HCT116 (cell line): ENCODE measurements at regions not wholly inside any gene's neighbourhood (a gene's known extent, or its start where the extent isn't known, plus 50 kb on each side); places are given as distances from the start of the nearest gene placed in this dataset.

Source experiments
- CEBPB ChIP-seq: IDR thresholded peaks from 2 replicates; pipeline ENCODE4 v1.6.1; 2012; ENCODE audit warnings: low read depth
- CTCF ChIP-seq, 3 experiments: fragments of 200-600 bp in 1 of 3; sonication (generic) in 1 of 3; IDR thresholded peaks in 2 of 3; conservative IDR thresholded peaks in 1 of 3; 2 replicates each; pipeline ENCODE4 v1.5.1; 2012 to 2017; ENCODE audit warnings: low read depth in 2 of 3, low read length in 2 of 3, antibody characterized with exemption in 1 of 3, borderline replicate concordance in 1 of 3, control low read depth in 1 of 3, mild to moderate bottlenecking in 1 of 3, mixed read lengths in 1 of 3, mixed run types in 1 of 3, moderate library complexity in 1 of 3; ENCODE audit not compliant: insufficient read depth in 1 of 3
- EZH2 ChIP-seq: fragments of 200-600 bp; sonication (generic); IDR thresholded peaks from 2 replicates; pipeline ENCODE4 v1.6.1; 2017; ENCODE audit warnings: antibody characterized with exemption, mixed run types
- EZH2phosphoT487 ChIP-seq: fragments of 200-600 bp; IDR thresholded peaks from 2 replicates; pipeline ENCODE4 v1.6.1; 2018; ENCODE audit warnings: antibody characterized with exemption, borderline replicate concordance
- JUND ChIP-seq: IDR thresholded peaks from 2 replicates; pipeline ENCODE4 v1.6.1; 2012
- MAX ChIP-seq: IDR thresholded peaks from 2 replicates; pipeline ENCODE4 v1.6.1; 2012
- POLR2A ChIP-seq: IDR thresholded peaks from 2 replicates; pipeline ENCODE4 v1.7.0; 2011; ENCODE audit warnings: borderline replicate concordance; ENCODE audit not compliant: insufficient read depth, insufficient read length; ENCODE audit errors: extremely low read depth
- POLR2AphosphoS5 ChIP-seq: IDR thresholded peaks from 2 replicates; pipeline ENCODE4 v1.6.1; 2011; ENCODE audit warnings: mild to moderate bottlenecking, low read depth, low read length, moderate library complexity
- SP1 ChIP-seq: IDR thresholded peaks from 2 replicates; pipeline ENCODE4 v1.6.1; 2012; ENCODE audit warnings: low read depth
- ZNF274 ChIP-seq: fragments of 200-500 bp; sonication (Bioruptor generic); IDR thresholded peaks from 2 replicates; pipeline ENCODE4 v1.6.1; 2014; ENCODE audit warnings: mild to moderate bottlenecking, low read depth, low read length, inconsistent platforms
- TF ChIP-seq, protein P1 (sequence below): IDR thresholded peaks from 2 replicates; pipeline ENCODE4 v1.6.1; 2012; ENCODE audit warnings: low read depth

GRCh38 chr4:153063490-153063889, 127.4 kb downstream of the FHDC1 start:
- TF ChIP-seq EZH2phosphoT487 (no peak), CTCF (IDR thresholded peaks at IDR 0.05 in 2 of 3, conservative IDR thresholded peaks at IDR 0.05 in 1 of 3; ENCODE audit: borderline replicate concordance in 1 of 3, insufficient read depth in 1 of 3, low read depth in 2 of 3, low read length in 2 of 3) (no peak), ZNF274 (no peak), MAX (no peak), EZH2 (no peak), JUND (no peak), POLR2A (no peak), POLR2AphosphoS5 (no peak), CEBPB (no peak), SP1 (no peak)
- TF ChIP-seq, protein P1, sequence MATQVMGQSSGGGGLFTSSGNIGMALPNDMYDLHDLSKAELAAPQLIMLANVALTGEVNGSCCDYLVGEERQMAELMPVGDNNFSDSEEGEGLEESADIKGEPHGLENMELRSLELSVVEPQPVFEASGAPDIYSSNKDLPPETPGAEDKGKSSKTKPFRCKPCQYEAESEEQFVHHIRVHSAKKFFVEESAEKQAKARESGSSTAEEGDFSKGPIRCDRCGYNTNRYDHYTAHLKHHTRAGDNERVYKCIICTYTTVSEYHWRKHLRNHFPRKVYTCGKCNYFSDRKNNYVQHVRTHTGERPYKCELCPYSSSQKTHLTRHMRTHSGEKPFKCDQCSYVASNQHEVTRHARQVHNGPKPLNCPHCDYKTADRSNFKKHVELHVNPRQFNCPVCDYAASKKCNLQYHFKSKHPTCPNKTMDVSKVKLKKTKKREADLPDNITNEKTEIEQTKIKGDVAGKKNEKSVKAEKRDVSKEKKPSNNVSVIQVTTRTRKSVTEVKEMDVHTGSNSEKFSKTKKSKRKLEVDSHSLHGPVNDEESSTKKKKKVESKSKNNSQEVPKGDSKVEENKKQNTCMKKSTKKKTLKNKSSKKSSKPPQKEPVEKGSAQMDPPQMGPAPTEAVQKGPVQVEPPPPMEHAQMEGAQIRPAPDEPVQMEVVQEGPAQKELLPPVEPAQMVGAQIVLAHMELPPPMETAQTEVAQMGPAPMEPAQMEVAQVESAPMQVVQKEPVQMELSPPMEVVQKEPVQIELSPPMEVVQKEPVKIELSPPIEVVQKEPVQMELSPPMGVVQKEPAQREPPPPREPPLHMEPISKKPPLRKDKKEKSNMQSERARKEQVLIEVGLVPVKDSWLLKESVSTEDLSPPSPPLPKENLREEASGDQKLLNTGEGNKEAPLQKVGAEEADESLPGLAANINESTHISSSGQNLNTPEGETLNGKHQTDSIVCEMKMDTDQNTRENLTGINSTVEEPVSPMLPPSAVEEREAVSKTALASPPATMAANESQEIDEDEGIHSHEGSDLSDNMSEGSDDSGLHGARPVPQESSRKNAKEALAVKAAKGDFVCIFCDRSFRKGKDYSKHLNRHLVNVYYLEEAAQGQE = no peak
